Stimulated activated CD4-positive, alpha-beta T cell treated with anti-CD3 and anti-CD28 coated beads, TNF-alpha, amount 100 ng/mL, for 1 hour (primary cell): ENCODE measurements at regions not wholly inside any gene's neighbourhood (a gene's known extent, or its start where the extent isn't known, plus 50 kb on each side); places are given as distances from the start of the nearest gene placed in this dataset.

ENCODE experiments used
- DNase-seq, 3 donors: peaks; one replicate each; pipeline ENCODE4 v3.0.0-alpha.2; 2020; ENCODE audit warnings: low read depth in 3 of 3, low spot score in 1 of 3

GRCh38 chr7:25832456-25832855, 319.5 kb upstream of the NFE2L3 start:
- DNase-seq: no peak

- DNase-seq: no peak
These were observed 319.1 kb upstream of the NFE2L3 start for GRCh38 chr7:25832929-25833328.

- no peak for DNase-seq
These were observed 317.9 kb upstream of the NFE2L3 start for GRCh38 chr7:25834050-25834449.

GRCh38 chr7:25835197-25835596, 316.8 kb upstream of the NFE2L3 start:
- DNase-seq: no peak

- no peak for DNase-seq
These were observed 312.8 kb upstream of the NFE2L3 start for GRCh38 chr7:25839084-25839769.

- DNase-seq: no peak
These were observed 311.7 kb upstream of the NFE2L3 start for GRCh38 chr7:25840209-25840792.

GRCh38 chr7:25841575-25841974, 310.4 kb upstream of the NFE2L3 start:
- no peak for DNase-seq

- DNase-seq: no peak
These were observed 309.7 kb upstream of the NFE2L3 start for GRCh38 chr7:25842201-25842733.

- no peak for DNase-seq
These were observed 308.5 kb upstream of the NFE2L3 start for GRCh38 chr7:25843467-25843866.

GRCh38 chr7:25844102-25844870, 307.7 kb upstream of the NFE2L3 start:
- no peak for DNase-seq

- DNase-seq: no peak
These were observed 306.5 kb upstream of the NFE2L3 start for GRCh38 chr7:25845464-25845863.

- no peak for DNase-seq
These were observed 305.3 kb upstream of the NFE2L3 start for GRCh38 chr7:25846722-25847121.

GRCh38 chr7:25847336-25848070, 304.5 kb upstream of the NFE2L3 start:
- DNase-seq: no peak

GRCh38 chr7:25849500-25850184, 302.4 kb upstream of the NFE2L3 start:
- no peak for DNase-seq

GRCh38 chr7:25850216-25850615, 301.8 kb upstream of the NFE2L3 start:
- no peak for DNase-seq

- no peak for DNase-seq
These were observed 301.3 kb upstream of the NFE2L3 start for GRCh38 chr7:25850735-25851134.

- no peak for DNase-seq
These were observed 300.4 kb upstream of the NFE2L3 start for GRCh38 chr7:25851332-25852210.

GRCh38 chr7:25852211-25852938, 299.6 kb upstream of the NFE2L3 start:
- DNase-seq: no peak

- no peak for DNase-seq
These were observed 299.1 kb upstream of the NFE2L3 start for GRCh38 chr7:25852939-25853271.
